AG09309 (cell line): ENCODE measurements at regions not wholly inside any gene's neighbourhood (a gene's known extent, or its start where the extent isn't known, plus 50 kb on each side); places are given as distances from the start of the nearest gene placed in this dataset.
A peak's percentile ranks its signal among the peaks of the same experiment; 100 is the strongest.

Experiments
- DNase-seq: peaks from one replicate; pipeline ENCODE4 v3.0.0-alpha.2; 2010; ENCODE audit warnings: low read depth
- H3K4me3 ChIP-seq: 2 replicates; pipeline ENCODE4 v1.5.1; 2011; ENCODE audit warnings: mild to moderate bottlenecking, low read depth, low read length, moderate library complexity; ENCODE audit not compliant: control insufficient read depth
- TF ChIP-seq, protein P1 (sequence below): IDR thresholded peaks from 2 replicates; pipeline ENCODE4 v1.5.1; 2011; ENCODE audit warnings: mild to moderate bottlenecking, low read depth, low read length, inconsistent platforms; ENCODE audit not compliant: insufficient read depth, control insufficient read depth; ENCODE audit errors: missing control alignments

DNA sequence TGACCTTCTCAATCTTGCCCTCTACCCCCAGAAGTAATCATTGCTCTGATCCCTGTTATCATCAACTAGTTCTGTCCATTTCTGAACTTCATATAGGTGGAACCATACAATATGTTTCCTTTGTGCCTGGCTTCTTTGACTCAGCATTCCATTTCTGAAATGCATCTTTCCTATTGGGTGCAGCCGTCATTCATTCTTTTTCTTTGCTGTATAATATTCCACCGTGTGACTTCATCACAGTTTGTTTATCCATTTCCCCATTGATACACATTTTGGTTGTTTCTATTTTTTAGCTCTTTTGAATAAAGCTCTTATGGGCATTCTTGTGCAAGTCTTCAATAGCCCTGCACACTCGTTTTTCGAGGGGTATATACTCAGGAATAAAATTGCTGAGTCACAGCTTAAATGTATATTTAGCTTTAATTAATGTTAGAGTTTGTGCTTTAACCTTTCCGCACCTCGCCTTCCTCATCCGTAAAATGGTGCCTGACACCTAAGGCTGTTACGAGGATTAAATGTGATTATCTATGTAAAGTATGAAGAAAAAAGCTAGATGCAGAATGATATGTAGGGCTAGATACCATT, 491.6 kb downstream of the MIAT start:
- no peak for DNase-seq
- H3K4me3 ChIP-seq = no peak overlapping the region
- TF ChIP-seq, protein P1, sequence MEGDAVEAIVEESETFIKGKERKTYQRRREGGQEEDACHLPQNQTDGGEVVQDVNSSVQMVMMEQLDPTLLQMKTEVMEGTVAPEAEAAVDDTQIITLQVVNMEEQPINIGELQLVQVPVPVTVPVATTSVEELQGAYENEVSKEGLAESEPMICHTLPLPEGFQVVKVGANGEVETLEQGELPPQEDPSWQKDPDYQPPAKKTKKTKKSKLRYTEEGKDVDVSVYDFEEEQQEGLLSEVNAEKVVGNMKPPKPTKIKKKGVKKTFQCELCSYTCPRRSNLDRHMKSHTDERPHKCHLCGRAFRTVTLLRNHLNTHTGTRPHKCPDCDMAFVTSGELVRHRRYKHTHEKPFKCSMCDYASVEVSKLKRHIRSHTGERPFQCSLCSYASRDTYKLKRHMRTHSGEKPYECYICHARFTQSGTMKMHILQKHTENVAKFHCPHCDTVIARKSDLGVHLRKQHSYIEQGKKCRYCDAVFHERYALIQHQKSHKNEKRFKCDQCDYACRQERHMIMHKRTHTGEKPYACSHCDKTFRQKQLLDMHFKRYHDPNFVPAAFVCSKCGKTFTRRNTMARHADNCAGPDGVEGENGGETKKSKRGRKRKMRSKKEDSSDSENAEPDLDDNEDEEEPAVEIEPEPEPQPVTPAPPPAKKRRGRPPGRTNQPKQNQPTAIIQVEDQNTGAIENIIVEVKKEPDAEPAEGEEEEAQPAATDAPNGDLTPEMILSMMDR = no peak

DNA sequence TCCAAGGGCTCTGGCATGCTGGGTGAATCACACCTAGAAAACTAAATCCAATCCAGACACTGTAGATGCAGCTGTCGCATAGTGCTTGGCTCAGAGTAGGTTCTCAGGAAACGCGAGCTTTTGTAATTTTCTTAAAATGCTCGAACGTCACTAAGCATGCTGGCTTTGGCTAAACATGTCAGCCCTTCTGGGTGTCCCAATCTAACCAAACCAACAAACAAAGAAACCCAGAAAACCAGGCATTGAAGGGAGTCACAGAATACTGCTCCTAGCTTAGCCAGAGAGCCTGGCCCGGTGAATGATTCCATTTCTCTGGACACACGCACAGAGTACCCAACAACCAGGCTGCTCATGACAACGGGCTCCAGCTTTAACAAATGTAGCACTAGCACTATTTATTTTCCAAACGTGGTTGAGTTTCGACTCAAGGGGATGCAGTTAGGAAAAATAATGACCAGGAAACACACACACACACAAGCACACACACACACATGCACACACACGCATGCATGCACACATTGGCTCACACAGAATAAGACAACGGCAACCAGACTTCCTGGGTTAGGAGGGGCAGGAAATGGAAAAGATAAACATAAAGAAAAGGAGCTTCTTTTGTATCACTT, 492.6 kb downstream of the MIAT start:
- DNase-seq = peak; percentile 3
- TF ChIP-seq, protein P1 = no peak
- no peak overlapping the region for H3K4me3 ChIP-seq

DNA sequence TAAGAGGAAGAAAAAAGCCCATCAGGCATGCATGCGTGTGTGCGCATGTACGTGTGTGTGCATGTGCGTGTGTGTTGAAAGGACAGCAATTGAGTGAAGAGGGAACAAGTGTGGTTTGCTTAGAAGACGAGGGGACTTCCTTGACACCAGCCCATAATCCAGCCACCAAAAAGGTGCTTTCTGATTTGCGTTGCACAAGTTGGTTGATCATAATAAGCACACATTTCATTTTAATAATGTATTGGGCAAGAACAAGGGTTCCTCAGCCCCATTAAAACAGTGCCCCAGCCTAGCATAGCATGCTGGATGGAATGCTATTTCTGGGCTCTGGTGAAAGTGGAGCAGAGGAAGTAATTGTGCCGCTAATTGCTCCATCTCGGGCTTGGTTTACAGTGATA, 493.2 kb downstream of the MIAT start:
- TF ChIP-seq, protein P1 = no peak
- DNase-seq = peak; percentile 14
- H3K4me3 ChIP-seq = no peak overlapping the region

DNA sequence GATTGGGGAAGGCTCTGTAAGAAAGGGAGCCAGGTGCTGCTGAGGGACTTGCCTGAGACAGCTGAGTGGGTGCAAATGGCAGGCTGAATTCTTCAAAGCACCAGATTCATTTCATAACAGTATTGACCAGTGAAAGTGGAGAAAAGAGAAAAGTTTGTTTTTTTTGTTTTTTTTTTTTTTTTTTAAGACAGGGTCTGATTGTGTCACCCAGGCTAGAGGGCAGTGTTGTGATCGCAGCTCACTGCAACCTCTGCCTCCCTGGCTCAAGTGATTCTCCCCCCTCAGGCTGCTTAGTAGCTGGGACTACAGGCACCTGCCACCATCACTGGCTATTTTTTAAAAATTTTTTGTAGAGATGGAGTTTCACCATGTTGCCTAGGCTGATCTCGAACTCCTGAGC, 494.0 kb downstream of the MIAT start:
- no peak overlapping the region for H3K4me3 ChIP-seq
- TF ChIP-seq, protein P1 = no peak
- DNase-seq = no peak

DNA sequence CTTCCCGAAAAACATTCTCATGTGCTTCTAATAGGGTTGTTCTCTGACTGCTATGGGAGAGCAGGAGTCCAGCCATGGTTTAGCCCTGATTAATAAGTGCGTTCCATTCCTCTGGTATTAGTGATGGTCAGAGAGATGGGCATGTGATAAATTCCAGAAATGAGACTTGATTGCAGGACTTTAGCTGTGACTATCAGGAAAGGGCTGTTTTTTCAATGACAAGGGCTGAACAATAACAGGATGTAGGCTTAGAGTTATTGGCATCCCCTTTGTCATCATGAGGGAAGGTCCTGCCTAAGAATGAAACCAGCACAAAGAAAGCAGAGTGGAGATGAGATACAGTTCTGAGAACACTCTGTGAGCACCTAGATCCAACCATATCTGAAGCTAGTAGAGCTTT, 494.6 kb downstream of the MIAT start:
- no peak for DNase-seq
- H3K4me3 ChIP-seq = no peak overlapping the region
- TF ChIP-seq, protein P1 = no peak

DNA sequence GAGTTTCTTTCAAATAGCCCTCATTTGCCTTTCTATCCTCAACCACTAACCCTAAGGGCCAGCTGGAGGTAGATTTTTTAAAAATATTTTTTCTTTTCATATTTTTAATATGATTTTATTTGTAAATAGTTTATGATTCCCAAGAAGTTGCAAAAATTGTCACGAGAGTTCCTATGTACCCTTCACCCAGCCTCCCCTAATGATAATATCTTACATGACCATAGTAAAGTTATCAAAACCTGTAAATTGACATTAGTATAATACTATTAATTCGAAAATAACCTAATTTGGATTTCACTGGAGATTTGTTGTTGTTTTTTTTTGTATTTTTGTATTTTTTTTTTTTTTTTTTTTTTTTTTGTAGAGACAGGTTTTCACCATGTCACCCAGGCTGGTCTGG, 495.5 kb downstream of the MIAT start:
- TF ChIP-seq, protein P1 = no peak
- no peak for DNase-seq
- H3K4me3 ChIP-seq = no peak overlapping the region

DNA sequence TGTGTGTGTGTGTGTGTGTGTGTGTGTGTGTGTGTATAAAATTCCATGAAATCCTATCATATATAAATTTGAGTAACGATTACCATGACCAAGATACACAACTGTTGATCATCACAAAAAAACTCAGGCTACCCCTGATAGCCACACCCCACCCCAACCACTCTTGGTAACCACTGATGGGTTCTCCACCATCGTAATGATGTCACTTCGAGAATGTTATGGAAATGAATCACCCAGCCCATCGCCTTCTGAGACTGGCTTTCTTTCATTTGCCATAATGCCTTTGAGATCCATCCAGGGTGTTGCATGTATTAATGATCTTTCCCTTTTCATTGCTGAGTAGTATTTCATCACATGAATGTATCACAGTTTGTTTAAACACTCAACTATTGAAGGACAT, 496.0 kb downstream of the MIAT start:
- no peak overlapping the region for H3K4me3 ChIP-seq
- DNase-seq = no peak
- TF ChIP-seq, protein P1 = no peak
